VCaP (cell line): ENCODE measurements at regions not wholly inside any gene's neighbourhood (a gene's known extent, or its start where the extent isn't known, plus 50 kb on each side); places are given as distances from the start of the nearest gene placed in this dataset.

Experiments
- H3K27ac ChIP-seq: fragments of 450-650 bp; 2 replicates; pipeline ENCODE4 v1.5.1; 2017
- CTCF ChIP-seq: fragments of 450-650 bp; conservative IDR thresholded peaks from 2 replicates; pipeline ENCODE4 v1.5.1; 2017; ENCODE audit warnings: mild to moderate bottlenecking, moderate library complexity

GRCh38 chr6:139982195-139982594 is 607.7 kb upstream of the CITED2 start:
- H3K27ac ChIP-seq = peak overlapping the region; percentile 77
- TF ChIP-seq CTCF = no peak

DNA sequence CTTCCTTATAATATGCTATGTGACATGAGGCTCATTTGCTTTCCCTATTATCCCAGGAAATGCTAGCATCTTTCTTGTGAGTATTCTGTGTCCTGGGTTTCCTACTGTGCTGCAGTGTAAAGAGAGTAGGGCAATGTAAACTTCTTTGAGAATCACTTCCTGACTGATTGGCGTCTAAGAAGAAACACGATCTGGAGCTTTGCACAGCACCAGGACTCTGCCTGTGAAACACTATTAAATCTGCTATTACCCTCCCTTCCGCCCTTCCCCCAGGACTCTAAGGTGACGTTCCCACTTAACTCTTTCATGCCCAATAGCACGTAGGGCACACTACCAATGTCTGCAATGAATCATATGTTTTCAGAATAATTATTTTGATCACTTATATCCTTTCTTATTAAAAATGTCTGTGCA is 607.3 kb upstream of the CITED2 start:
- TF ChIP-seq CTCF = no peak
- peak overlapping the region; percentile 77 for H3K27ac ChIP-seq

DNA sequence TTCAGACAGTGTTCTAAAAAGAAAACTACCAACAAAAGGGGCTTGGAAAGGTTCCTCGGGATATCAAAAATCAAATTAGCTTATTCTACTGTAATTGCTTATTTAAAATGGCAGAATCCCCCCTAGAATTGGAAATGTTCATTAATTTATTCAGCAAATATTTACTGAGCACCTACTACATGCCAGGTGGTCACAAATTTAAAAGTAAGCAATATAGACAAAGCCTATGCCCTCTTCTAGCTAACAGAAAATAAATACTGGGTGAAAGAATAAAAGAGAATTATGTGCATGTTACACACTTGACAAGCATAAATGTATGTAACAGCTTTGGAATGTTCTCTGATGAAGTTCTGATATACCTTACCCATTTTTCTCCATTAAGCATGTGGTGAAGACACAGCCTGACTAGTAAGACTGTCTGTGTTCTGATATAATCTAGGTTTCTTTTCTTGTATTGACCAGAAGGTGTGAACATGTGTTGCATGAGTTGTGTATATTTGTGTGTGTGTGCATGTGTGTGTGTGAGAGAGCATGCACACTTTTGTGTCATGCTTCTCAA is 606.7 kb upstream of the CITED2 start:
- no peak for TF ChIP-seq CTCF
- peak overlapping the region; percentile 77 for H3K27ac ChIP-seq

- H3K27ac ChIP-seq = peak overlapping the region; percentile 77
These were observed 606.2 kb upstream of the CITED2 start for GRCh38 chr6:139980631-139981030.

DNA sequence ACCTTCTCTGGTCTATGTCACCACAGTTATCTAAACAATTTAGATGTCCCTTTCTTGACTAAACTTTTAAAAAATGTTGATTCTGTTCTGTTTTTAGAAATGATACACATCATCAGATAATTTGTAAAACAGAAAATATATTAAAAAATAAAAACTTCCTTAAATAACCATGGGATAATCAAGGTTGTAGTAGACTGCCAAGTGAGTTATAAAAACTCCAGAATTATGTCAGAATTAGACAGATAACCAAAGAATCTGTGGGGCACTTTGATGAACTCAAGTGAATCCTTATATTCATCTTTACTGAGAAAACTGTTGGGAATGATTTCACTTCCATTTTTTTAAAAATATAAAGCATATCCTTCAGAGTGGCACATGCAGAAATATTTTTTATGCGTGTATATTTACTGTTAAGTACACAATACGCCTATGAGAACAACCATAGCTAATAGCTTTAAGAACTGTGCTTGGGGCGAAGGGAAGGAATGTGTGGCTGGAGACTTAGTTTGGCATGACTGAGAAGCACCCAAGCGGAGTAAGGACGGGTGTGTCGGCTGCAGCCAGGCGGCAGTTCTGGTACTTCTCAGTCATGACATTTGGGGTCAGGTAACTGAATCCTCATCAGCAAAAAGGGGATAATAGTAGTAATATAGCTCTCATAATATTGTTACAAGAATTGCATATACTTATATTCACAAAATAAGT is 604.7 kb upstream of the CITED2 start:
- H3K27ac ChIP-seq = no peak overlapping the region; the same call in 1 of the 2 replicates
- TF ChIP-seq CTCF = no peak

- TF ChIP-seq CTCF = no peak
- no peak overlapping the region for H3K27ac ChIP-seq
These were observed 603.5 kb upstream of the CITED2 start for GRCh38 chr6:139977887-139978332.

DNA sequence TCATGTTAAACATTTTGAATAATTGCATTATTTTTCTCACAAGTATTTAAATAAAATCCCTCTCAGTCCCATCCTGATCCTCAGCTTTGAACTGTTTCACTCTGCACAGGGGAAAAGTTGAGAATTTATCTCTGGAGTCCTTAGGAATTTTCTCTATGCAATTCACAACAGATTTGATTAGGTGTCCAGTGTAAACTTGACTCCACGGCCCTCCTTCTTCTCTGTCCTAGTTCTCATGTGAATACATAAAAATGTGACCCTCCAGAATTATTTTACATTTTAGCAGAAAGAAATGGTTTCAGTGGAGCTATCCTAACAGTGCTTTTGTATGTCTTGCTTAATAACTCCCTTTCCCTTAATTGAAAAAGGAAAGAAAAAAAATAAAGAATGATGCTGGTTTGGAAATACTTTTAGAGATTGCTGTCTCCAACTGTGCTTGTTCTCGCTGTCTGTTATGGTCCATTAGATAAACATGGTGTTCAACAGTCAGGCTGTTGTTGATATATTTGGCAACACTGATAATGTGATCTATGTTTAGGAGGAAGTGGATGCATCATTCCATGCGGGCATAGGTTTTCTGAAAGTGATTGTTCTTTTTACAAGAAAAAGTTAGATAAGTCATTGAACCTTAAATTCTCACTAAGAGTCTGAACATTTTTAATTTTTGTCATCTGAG is 599.4 kb upstream of the CITED2 start:
- no peak for TF ChIP-seq CTCF

DNA sequence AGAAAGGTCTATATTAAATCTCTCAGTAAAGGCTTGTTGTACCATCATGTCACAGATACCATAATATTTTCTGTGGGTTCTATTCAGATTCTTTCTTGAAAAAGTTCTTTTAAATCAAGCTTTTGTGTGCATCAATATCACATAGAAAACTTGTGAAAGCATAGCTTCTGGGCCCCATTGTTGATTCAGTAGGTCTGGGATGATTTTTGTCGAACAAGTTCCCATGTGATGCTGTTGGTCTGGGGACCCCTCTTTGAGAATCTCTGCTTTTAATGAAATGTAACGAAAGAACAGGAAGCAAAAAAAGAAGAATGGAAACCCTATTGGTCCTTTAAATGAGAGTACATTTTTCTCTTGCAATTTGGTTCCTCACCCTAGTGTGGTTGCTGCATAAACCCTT is 597.7 kb upstream of the CITED2 start:
- H3K27ac ChIP-seq = no peak overlapping the region
- no peak for TF ChIP-seq CTCF

More for the DNA sequence above, 599.4 kb upstream of the CITED2 start:
- H3K27ac ChIP-seq = no peak overlapping the region
